IMR-90 (cell line): ENCODE measurements at regions not wholly inside any gene's neighbourhood (a gene's known extent, or its start where the extent isn't known, plus 50 kb on each side); places are given as distances from the start of the nearest gene placed in this dataset.
A peak's percentile ranks its signal among the peaks of the same experiment; 100 is the strongest.

ENCODE experiments used
- ATAC-seq: fragments of 200-7000 bp; cut with Tn5 transposase; 2 replicates; pipeline ENCODE4 v1.9.1; 2020; ENCODE audit warnings: low read depth, mild to moderate bottlenecking, moderate library complexity
- BruUV-seq: library from RNA; stranded (reverse); fragments of 400-500 nt; replicated peaks from 2 replicates; lab custom pipeline; 2021; lab: Mats Ljungman, UMichigan
- CTCF ChIA-PET: fragments of 300-600 bp; formaldehyde crosslinking; extraction: SDS; loops from one replicate; lab custom pipeline; 2021; ENCODE audit warnings: antibody characterized with exemption; lab: Yijun Ruan, JAX
- POLR2A ChIA-PET: fragments of 300-600 bp; sonication (Branson Sonifier 250); formaldehyde crosslinking; loops from one replicate; lab custom pipeline; 2022; ENCODE audit warnings: antibody characterized with exemption; ENCODE audit not compliant: unreplicated experiment; lab: Charles Lee
- DNase-seq: peaks from one replicate; pipeline ENCODE4 v3.0.0; 2013
- H2AFZ ChIP-seq: replicated peaks from 2 replicates; pipeline ENCODE3; 2013; ENCODE audit warnings: low read length, mild to moderate bottlenecking; ENCODE audit not compliant: poor library complexity
- H2AK5ac ChIP-seq: 2 replicates; pipeline ENCODE4 v1.6.1; 2013; ENCODE audit warnings: low read depth, low read length, inconsistent platforms
- H2AK9ac ChIP-seq: replicated peaks from 2 replicates; pipeline ENCODE3; 2013; ENCODE audit warnings: mild to moderate bottlenecking, low read depth, low read length, moderate library complexity; ENCODE audit not compliant: poor library complexity
- H2BK120ac ChIP-seq: 2 replicates; pipeline ENCODE4 v1.6.1; 2013; ENCODE audit warnings: low read depth, low read length, inconsistent platforms
- H2BK15ac ChIP-seq: 3 replicates; pipeline ENCODE4 v1.6.1; 2013; ENCODE audit warnings: low read depth, low read length, inconsistent platforms
- H2BK20ac ChIP-seq: 2 replicates; pipeline ENCODE4 v1.6.1; 2013; ENCODE audit warnings: low read depth, mild to moderate bottlenecking, inconsistent platforms, low read length, moderate library complexity
- H2BK5ac ChIP-seq: 2 replicates; pipeline ENCODE4 v1.6.1; 2013; ENCODE audit warnings: mild to moderate bottlenecking, low read depth, low read length, inconsistent platforms; ENCODE audit not compliant: poor library complexity, severe bottlenecking
- H3K14ac ChIP-seq: replicated peaks from 2 replicates; pipeline ENCODE4 v1.6.1; 2013; ENCODE audit warnings: low read depth, low read length, inconsistent platforms
- H3K18ac ChIP-seq: 2 replicates; pipeline ENCODE4 v1.6.1; 2013; ENCODE audit warnings: low read depth, low read length, control low read depth
- H3K23ac ChIP-seq: 2 replicates; pipeline ENCODE4 v1.6.1; 2013; ENCODE audit warnings: low read depth, low read length, inconsistent platforms
- H3K27ac ChIP-seq: 2 replicates; pipeline ENCODE4 v1.5.1; 2013; ENCODE audit warnings: mild to moderate bottlenecking, control low read depth, low read length; ENCODE audit not compliant: insufficient read depth
- H3K27me3 ChIP-seq: 2 replicates; pipeline ENCODE4 v1.6.1; 2013; ENCODE audit warnings: low read length; ENCODE audit not compliant: control insufficient read depth, insufficient read depth
- H3K36me3 ChIP-seq: 2 replicates; pipeline ENCODE4 v1.6.1; 2013; ENCODE audit warnings: low read length, mixed read lengths; ENCODE audit not compliant: control insufficient read depth, insufficient read depth
- H3K4ac ChIP-seq: 2 replicates; pipeline ENCODE4 v1.6.1; 2013; ENCODE audit warnings: low read depth, low read length, inconsistent platforms
- H3K4me1 ChIP-seq: 2 replicates; pipeline ENCODE4 v1.6.1; 2013; ENCODE audit warnings: low read length, mixed read lengths; ENCODE audit not compliant: control insufficient read depth, insufficient read depth
- H3K4me2 ChIP-seq: 2 replicates; pipeline ENCODE4 v1.6.1; 2013; ENCODE audit warnings: low read depth, mild to moderate bottlenecking, control low read depth, low read length, moderate library complexity
- H3K4me3 ChIP-seq: 2 replicates; pipeline ENCODE4 v1.5.1; 2013; ENCODE audit warnings: low read depth, mild to moderate bottlenecking, control low read depth, low read length, moderate library complexity; ENCODE audit not compliant: insufficient read depth
- H3K56ac ChIP-seq: 2 replicates; pipeline ENCODE4 v1.6.1; 2013; ENCODE audit warnings: low read length, inconsistent platforms; ENCODE audit not compliant: insufficient read depth; ENCODE audit errors: extremely low read depth
- H3K79me1 ChIP-seq, 2 experiments: 2 replicates each; pipeline ENCODE4 v1.6.1; 2013; ENCODE audit warnings: low read length in 2 of 2, inconsistent platforms in 1 of 2, low read depth in 1 of 2
- H3K9ac ChIP-seq: 2 replicates; pipeline ENCODE4 v1.6.1; 2013; ENCODE audit warnings: low read depth, low read length, control low read depth
- H3K9me1 ChIP-seq: 2 replicates; pipeline ENCODE4 v1.6.1; 2013; ENCODE audit warnings: low read length, inconsistent platforms; ENCODE audit not compliant: insufficient read depth
- H3K9me3 ChIP-seq: 2 replicates; pipeline ENCODE4 v1.6.1; 2013; ENCODE audit warnings: low read length; ENCODE audit not compliant: control insufficient read depth, insufficient read depth
- H4K20me1 ChIP-seq: 2 replicates; pipeline ENCODE4 v1.6.1; 2013; ENCODE audit warnings: low read length, inconsistent platforms; ENCODE audit not compliant: insufficient read depth
- H4K5ac ChIP-seq: 2 replicates; pipeline ENCODE4 v1.6.1; 2013; ENCODE audit warnings: mild to moderate bottlenecking, low read depth, low read length, control low read depth
- H4K8ac ChIP-seq, 2 experiments: 2 replicates each; pipeline ENCODE4 v1.6.1; 2013; ENCODE audit warnings: low read depth in 2 of 2, low read length in 2 of 2, control low read depth in 1 of 2, inconsistent platforms in 1 of 2
- H4K91ac ChIP-seq: 2 replicates; pipeline ENCODE4 v1.6.1; 2013; ENCODE audit warnings: low read depth, low read length, inconsistent platforms; ENCODE audit not compliant: insufficient read depth
- CEBPB ChIP-seq: IDR thresholded peaks from 2 replicates; pipeline ENCODE4 v1.6.1; 2012; ENCODE audit warnings: low read depth, low read length, improper control_type of control experiment
- CHD1 ChIP-seq: IDR thresholded peaks from 2 replicates; pipeline ENCODE4 v1.6.1; 2012; ENCODE audit warnings: low read depth, low read length, improper control_type of control experiment
- MAFK ChIP-seq: IDR thresholded peaks from 2 replicates; pipeline ENCODE4 v1.6.1; 2012; ENCODE audit warnings: low read depth, low read length, improper control_type of control experiment
- POLR2A ChIP-seq: IDR thresholded peaks from 2 replicates; pipeline ENCODE4 v1.6.1; 2012; ENCODE audit warnings: mild to moderate bottlenecking, low read depth, low read length
- RCOR1 ChIP-seq: IDR thresholded peaks from 2 replicates; pipeline ENCODE4 v1.6.1; 2012; ENCODE audit warnings: mild to moderate bottlenecking, low read length, improper control_type of control experiment; ENCODE audit not compliant: insufficient replicate concordance
- WGBS, 2 experiments: methylation state at CpG; one replicate each; pipeline versions ENCODE4 v1.1.5 to v1.1.7; 2013; ENCODE audit warnings: missing lambda C conversion rate in 2 of 2; ENCODE audit not compliant: insufficient read length in 1 of 2; ENCODE audit errors: extremely low coverage in 2 of 2; 5-methylcytosine and 5-hydroxymethylcytosine counted together
- dilution Hi-C: fragments of 300-500 bp; cut with HindIII; formaldehyde crosslinking; loops from one replicate; pipeline ENCODE4 v1.14.3; 2018; ENCODE audit warnings: low sequenced_read_pairs; ENCODE audit not compliant: unreplicated experiment
- in situ Hi-C: fragments of 300-500 bp; cut with MboI; formaldehyde crosslinking; loops from 3 replicates; pipeline ENCODE4 v1.14.3; 2019; ENCODE audit warnings: low sequenced_read_pairs, inconsistent platforms, mixed read lengths
- intact Hi-C: fragments of 100-400 bp; cut with micrococcal nuclease; formaldehyde crosslinking; loops from 2 replicates; pipeline ENCODE4 v1.10.0; 2022

DNA sequence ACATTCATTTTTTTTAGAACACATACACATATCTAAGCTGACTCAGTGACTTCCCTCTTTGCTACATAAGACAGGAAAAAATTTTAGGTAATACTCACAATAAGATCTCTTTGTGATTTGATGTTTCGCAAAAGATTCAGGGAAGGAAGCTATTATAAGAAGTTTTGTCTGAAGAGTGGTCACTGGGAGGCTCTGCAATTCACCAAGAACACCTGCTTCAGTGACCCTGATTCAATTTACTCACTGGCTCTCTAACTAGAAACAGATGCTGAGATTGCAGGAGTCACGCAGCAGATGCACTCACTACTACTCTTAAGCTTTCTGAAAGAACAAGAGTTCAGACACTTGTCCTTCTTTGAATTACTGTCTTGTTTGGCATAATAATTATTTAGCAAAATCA is 193.6 kb upstream of the DDI1 start:
- Histone ChIP-seq H4K8ac (no peak overlapping the region), H3K79me1 (no peaks in the 10 kb centered on the region), H4K20me1 (no peaks in the 10 kb centered on the region), H2AK9ac (no peak overlapping the region), H2BK120ac (no peak overlapping the region), H4K91ac (no peak overlapping the region), H3K27ac (no peak overlapping the region), H2BK5ac (no peak overlapping the region), H3K4me1 (peaks cover 2% of the 10 kb centered on the region; the same call in 1 of the 2 replicates), H3K18ac (no peak overlapping the region), H3K23ac (no peak overlapping the region), H3K4me2 (no peak overlapping the region), H2AFZ (no peak overlapping the region), H2BK15ac (no peak overlapping the region), H3K4ac (no peak overlapping the region), H2AK5ac (no peak overlapping the region), H3K9ac (no peak overlapping the region), H4K5ac (no peak overlapping the region), H3K56ac (no peak overlapping the region), H2BK20ac (no peak overlapping the region), H3K14ac (no peak overlapping the region), H3K36me3 (no peaks in the 10 kb centered on the region), H3K9me3 (no peaks in the 10 kb centered on the region), H3K9me1 (no peaks in the 10 kb centered on the region), H3K4me3 (no peak overlapping the region), H3K27me3 (no peaks in the 10 kb centered on the region)
- dilution Hi-C loops (no loop called here), in situ Hi-C loops (no loop called here), intact Hi-C loops (no loop called here)
- BruUV-seq = no TSS peak
- no CpG with 5 or more reads among the region's 2 CpGs for WGBS, 2 experiments
- ChIA-PET CTCF (no interaction called here), POLR2A (interaction anchor here (0.6 kb wide), 1 partner anchor 14 kb away, joined by 6 read pairs; no protein-coding TSS in a partner anchor)
- no peak for TF ChIP-seq CHD1
- TF ChIP-seq CEBPB = peak; percentile 14; the same call in 1 of the 2 replicates
- peak; percentile 69 for TF ChIP-seq RCOR1
- no peak for TF ChIP-seq MAFK
- TF ChIP-seq POLR2A = no peak
- ATAC-seq (peak; percentile 69), DNase-seq (peak; percentile 94)
